HG02642 (cell line): ENCODE measurements at regions not wholly inside any gene's neighbourhood (a gene's known extent, or its start where the extent isn't known, plus 50 kb on each side); places are given as distances from the start of the nearest gene placed in this dataset.

Experiments
- ATAC-seq: cut with Tn5 transposase; IDR thresholded peaks from one replicate; pipeline ENCODE4 v1.9.1; 2021; ENCODE audit warnings: mild to moderate bottlenecking; ENCODE audit not compliant: unreplicated experiment, poor library complexity

GRCh38 chr3:147737376-147737775, 328.2 kb downstream of the ZIC1 start:
- no peak for ATAC-seq

GRCh38 chr3:147740928-147741327, 331.8 kb downstream of the ZIC1 start:
- no peak for ATAC-seq

- no peak for ATAC-seq
Measured at GRCh38 chr3:147744967-147745366, 335.8 kb downstream of the ZIC1 start.

GRCh38 chr3:147755310-147755709, 346.1 kb downstream of the ZIC1 start:
- ATAC-seq: no peak

- ATAC-seq: no peak
Measured at GRCh38 chr3:147756476-147756875, 347.3 kb downstream of the ZIC1 start.

GRCh38 chr3:147757866-147758265, 348.7 kb downstream of the ZIC1 start:
- ATAC-seq: no peak

GRCh38 chr3:147758771-147759170, 349.6 kb downstream of the ZIC1 start:
- ATAC-seq: no peak

GRCh38 chr3:147760085-147760484, 350.9 kb downstream of the ZIC1 start:
- no peak for ATAC-seq

GRCh38 chr3:147760941-147761340, 351.8 kb downstream of the ZIC1 start:
- ATAC-seq: no peak

GRCh38 chr3:147773116-147773630, 364.0 kb downstream of the ZIC1 start:
- ATAC-seq: no peak

- ATAC-seq: no peak
Measured at GRCh38 chr3:147775411-147775810, 366.2 kb downstream of the ZIC1 start.

- no peak for ATAC-seq
Measured at GRCh38 chr3:147775816-147776530, 366.8 kb downstream of the ZIC1 start.

GRCh38 chr3:147793841-147794240, 384.7 kb downstream of the ZIC1 start:
- ATAC-seq: no peak

GRCh38 chr3:147794596-147794995, 385.4 kb downstream of the ZIC1 start:
- ATAC-seq: no peak

- no peak for ATAC-seq
Measured at GRCh38 chr3:147795418-147795817, 386.3 kb downstream of the ZIC1 start.

GRCh38 chr3:147797095-147797494, 387.9 kb downstream of the ZIC1 start:
- ATAC-seq: no peak

GRCh38 chr3:147799601-147800000, 390.4 kb downstream of the ZIC1 start:
- no peak for ATAC-seq

GRCh38 chr3:147807776-147808175, 398.6 kb downstream of the ZIC1 start:
- ATAC-seq: no peak

GRCh38 chr3:147809206-147809605, 400.0 kb downstream of the ZIC1 start:
- no peak for ATAC-seq

- ATAC-seq: no peak
Measured at GRCh38 chr3:147812186-147812911, 403.2 kb downstream of the ZIC1 start.

GRCh38 chr3:147813256-147813655, 404.1 kb downstream of the ZIC1 start:
- no peak for ATAC-seq

- no peak for ATAC-seq
Measured at GRCh38 chr3:147816752-147817151, 407.6 kb downstream of the ZIC1 start.
